ENCODE measurements at regions not wholly inside any gene's neighbourhood (a gene's known extent, or its start where the extent isn't known, plus 50 kb on each side); places are given as distances from the start of the nearest gene placed in this dataset.
"Not testable (repeated sequence)": the region's sequence is repeated elsewhere in the genome, so short reads cannot be mapped to it uniquely, and the experiment has no call there.

- Histone ChIP-seq H3K9me3 (no peaks in the 10 kb centered on the region), H3K27me3 (no peaks in the 10 kb centered on the region), H3K4me3 (ENCODE audit: low read depth, low read length) (no peak overlapping the region), H3K4me1 (no peaks in the 10 kb centered on the region), H3K36me3 (peaks cover 26% of the 10 kb centered on the region)
- TF ChIP-seq CTCF (IDR thresholded peaks at IDR 0.05; ENCODE audit: low read depth, low read length) = no peak
- DNase-seq = no peak
Observed at GRCh38 chr19:5285955-5286354, 54.7 kb downstream of the PTPRS start.

- Histone ChIP-seq H3K27me3 (no peaks in the 10 kb centered on the region), H3K4me1 (no peaks in the 10 kb centered on the region), H3K9me3 (no peaks in the 10 kb centered on the region), H3K36me3 (peaks cover 26% of the 10 kb centered on the region), H3K4me3 (ENCODE audit: low read depth, low read length) (no peak overlapping the region)
- DNase-seq = no peak
- no peak for TF ChIP-seq CTCF (IDR thresholded peaks at IDR 0.05; ENCODE audit: low read depth, low read length)
Observed at GRCh38 chr19:5285311-5285710, 55.3 kb downstream of the PTPRS start.

GRCh38 chr19:5282901-5283300, 57.7 kb downstream of the PTPRS start:
- H3K27me3 ChIP-seq = no peaks in the 10 kb centered on the region
- no peaks in the 10 kb centered on the region for H3K9me3 ChIP-seq

GRCh38 chr19:5281588-5281987, 59.0 kb downstream of the PTPRS start:
- no peak overlapping the region for H3K4me3 ChIP-seq (ENCODE audit: low read depth, low read length)
- no peaks in the 10 kb centered on the region for H3K27me3 ChIP-seq
- TF ChIP-seq CTCF (IDR thresholded peaks at IDR 0.05; ENCODE audit: low read depth, low read length) = no peak
- peaks cover 26% of the 10 kb centered on the region for H3K36me3 ChIP-seq
- DNase-seq = no peak
- H3K9me3 ChIP-seq = no peaks in the 10 kb centered on the region
- H3K4me1 ChIP-seq = no peaks in the 10 kb centered on the region

More at GRCh38 chr19:5282901-5283300, 57.7 kb downstream of the PTPRS start:
- Histone ChIP-seq H3K4me1 (no peaks in the 10 kb centered on the region), H3K4me3 (ENCODE audit: low read depth, low read length) (no peak overlapping the region), H3K36me3 (peaks cover 26% of the 10 kb centered on the region)
- TF ChIP-seq CTCF (IDR thresholded peaks at IDR 0.05; ENCODE audit: low read depth, low read length) = no peak
- DNase-seq = no peak

GRCh38 chr19:5275668-5276067, 64.9 kb downstream of the PTPRS start:
- peaks cover 23% of the 10 kb centered on the region for H3K36me3 ChIP-seq
- H3K9me3 ChIP-seq; DNase-seq; H3K27me3 ChIP-seq; H3K4me3 ChIP-seq (ENCODE audit: low read depth, low read length); H3K4me1 ChIP-seq: not testable (repeated sequence)

- DNase-seq = no peak
Observed at GRCh38 chr19:5273782-5274181, 66.8 kb downstream of the PTPRS start.

More at GRCh38 chr19:5273782-5274181, 66.8 kb downstream of the PTPRS start:
- no peak for TF ChIP-seq CTCF (IDR thresholded peaks at IDR 0.05; ENCODE audit: low read depth, low read length)
- no peaks in the 10 kb centered on the region for H3K27me3 ChIP-seq
- H3K4me3 ChIP-seq (ENCODE audit: low read depth, low read length) = no peak overlapping the region
- H3K9me3 ChIP-seq = no peaks in the 10 kb centered on the region
- H3K4me1 ChIP-seq = no peaks in the 10 kb centered on the region
- H3K36me3 ChIP-seq = peaks cover 23% of the 10 kb centered on the region
